GM12865 (cell line): ENCODE measurements at regions not wholly inside any gene's neighbourhood (a gene's known extent, or its start where the extent isn't known, plus 50 kb on each side); places are given as distances from the start of the nearest gene placed in this dataset.

ENCODE experiments used
- DNase-seq: peaks from one replicate; pipeline ENCODE4 v3.0.0; 2010; ENCODE audit warnings: low read depth
- H3K4me3 ChIP-seq: 2 replicates; pipeline ENCODE4 v1.5.1; 2011; ENCODE audit warnings: mild to moderate bottlenecking, low read depth, low read length, control low read depth
- TF ChIP-seq, protein P1 (sequence below): IDR thresholded peaks from 2 replicates; pipeline ENCODE4 v1.5.1; 2011; ENCODE audit warnings: low read length, control low read depth, low read depth, inconsistent platforms; ENCODE audit not compliant: insufficient read depth; ENCODE audit errors: missing control alignments

DNA sequence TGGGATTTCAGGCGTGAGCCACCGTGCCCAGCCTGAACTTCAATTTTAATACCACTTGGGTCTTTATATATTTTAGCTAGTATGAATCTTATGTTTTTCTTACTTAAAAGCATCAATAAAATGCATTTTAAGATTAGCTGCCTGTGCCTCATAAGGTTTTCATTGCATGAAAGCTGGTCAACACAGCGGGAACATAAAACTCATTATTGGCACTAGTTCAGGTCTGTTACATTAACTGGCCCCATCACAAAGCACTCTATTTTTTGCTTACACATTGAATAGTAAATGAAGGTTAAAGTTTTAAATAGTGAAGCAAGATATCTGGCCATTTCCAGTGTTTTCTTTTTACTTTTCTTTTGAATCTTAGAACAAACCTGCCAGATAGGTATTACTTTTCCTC lies 145.6 kb upstream of the LYSMD4 start:
- no peak for DNase-seq

DNA sequence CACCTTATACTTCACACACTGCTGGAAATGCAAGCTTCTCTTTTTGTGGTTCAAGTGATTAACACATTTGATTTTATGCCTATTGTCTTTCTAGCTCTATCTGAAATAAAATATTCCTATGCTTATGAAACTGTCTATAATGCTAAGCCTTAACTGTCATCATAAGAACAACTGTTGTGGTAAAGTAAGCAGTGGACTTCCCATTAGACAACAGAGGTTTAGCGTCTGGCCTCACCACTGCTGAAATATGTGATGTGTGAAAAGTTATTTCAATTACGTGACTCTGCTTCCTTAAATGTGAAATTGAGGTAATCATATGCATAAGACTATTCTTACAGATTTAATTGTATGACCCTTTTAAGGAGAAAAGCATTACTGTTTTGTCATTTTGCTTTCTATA lies 140.2 kb upstream of the LYSMD4 start:
- H3K4me3 ChIP-seq, result no peak overlapping the region
- TF ChIP-seq, protein P1, sequence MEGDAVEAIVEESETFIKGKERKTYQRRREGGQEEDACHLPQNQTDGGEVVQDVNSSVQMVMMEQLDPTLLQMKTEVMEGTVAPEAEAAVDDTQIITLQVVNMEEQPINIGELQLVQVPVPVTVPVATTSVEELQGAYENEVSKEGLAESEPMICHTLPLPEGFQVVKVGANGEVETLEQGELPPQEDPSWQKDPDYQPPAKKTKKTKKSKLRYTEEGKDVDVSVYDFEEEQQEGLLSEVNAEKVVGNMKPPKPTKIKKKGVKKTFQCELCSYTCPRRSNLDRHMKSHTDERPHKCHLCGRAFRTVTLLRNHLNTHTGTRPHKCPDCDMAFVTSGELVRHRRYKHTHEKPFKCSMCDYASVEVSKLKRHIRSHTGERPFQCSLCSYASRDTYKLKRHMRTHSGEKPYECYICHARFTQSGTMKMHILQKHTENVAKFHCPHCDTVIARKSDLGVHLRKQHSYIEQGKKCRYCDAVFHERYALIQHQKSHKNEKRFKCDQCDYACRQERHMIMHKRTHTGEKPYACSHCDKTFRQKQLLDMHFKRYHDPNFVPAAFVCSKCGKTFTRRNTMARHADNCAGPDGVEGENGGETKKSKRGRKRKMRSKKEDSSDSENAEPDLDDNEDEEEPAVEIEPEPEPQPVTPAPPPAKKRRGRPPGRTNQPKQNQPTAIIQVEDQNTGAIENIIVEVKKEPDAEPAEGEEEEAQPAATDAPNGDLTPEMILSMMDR, result no peak
- DNase-seq, result no peak

More for the DNA sequence above, 145.6 kb upstream of the LYSMD4 start:
- H3K4me3 ChIP-seq, result no peak overlapping the region
- TF ChIP-seq, protein P1, result no peak

DNA sequence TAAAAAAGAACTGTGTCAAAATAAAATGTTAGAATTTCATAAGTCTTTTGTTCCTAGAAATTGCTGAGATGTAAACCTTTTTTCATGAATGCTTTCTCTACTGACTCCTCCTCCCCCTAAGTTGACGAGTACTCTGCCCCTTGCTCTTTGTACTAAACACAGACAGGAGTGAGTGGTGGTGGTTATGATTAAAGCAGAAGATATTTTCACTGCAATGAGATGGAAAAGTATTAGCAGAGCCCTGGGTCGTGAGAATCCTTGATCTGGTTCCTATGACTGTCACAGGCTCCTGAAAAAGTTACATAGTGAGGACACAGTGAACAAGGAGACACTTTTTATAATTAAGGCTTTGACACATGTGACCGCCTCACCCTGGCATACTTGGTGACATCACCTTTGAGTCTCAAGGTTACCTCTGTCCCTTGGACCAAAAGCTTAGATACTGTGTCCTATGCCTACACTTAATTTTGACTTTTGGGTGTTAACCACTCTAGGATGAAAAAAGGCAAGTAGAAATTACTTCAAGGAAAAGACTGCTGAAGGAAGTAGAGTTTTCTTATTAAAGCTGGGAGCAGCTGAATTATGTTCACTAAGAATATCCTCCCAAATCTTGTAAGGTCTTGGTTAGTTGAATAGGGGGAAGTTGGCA lies 130.4 kb upstream of the LYSMD4 start:
- H3K4me3 ChIP-seq, result no peak overlapping the region
- DNase-seq, result no peak
- TF ChIP-seq, protein P1, result no peak

DNA sequence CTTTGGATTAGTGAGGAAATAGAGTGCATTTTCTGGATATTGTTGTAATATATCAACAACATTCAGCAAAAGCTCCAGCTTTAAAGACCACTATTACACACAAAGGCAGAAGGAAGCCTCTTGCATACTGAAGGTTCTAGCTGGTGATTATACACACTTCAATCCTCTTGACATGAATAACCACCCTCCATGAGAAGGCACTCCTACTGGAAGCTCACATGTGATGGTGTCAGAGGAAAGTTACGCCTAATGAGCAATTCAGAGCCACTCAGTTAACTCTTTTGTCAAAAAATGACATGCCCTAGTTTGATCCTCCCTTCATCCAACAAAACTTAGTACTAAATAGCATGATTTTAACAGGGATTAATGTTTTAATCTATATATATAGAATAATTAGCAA lies 124.6 kb upstream of the LYSMD4 start:
- H3K4me3 ChIP-seq, result no peak overlapping the region
- no peak for DNase-seq
- TF ChIP-seq, protein P1, result no peak

DNA sequence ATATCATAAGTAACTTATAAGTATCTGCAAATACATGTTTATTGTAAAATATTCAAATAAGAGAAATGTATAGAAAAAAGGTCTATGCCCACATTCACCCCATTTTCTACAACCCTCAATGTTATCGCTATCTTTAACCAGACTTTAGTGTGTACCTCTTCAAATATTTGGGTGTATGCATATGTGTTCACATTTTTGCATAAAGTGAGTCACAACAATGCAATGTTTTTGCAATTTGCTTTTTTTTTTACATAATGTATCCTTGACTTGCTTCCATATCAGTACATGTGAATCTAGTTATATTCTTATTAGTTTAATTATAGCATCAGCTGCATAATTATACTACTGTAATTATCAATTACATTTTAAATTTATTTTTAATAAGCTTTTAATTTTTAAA lies 117.3 kb upstream of the LYSMD4 start:
- no peak overlapping the region for H3K4me3 ChIP-seq
- no peak for DNase-seq
- TF ChIP-seq, protein P1, result no peak

DNA sequence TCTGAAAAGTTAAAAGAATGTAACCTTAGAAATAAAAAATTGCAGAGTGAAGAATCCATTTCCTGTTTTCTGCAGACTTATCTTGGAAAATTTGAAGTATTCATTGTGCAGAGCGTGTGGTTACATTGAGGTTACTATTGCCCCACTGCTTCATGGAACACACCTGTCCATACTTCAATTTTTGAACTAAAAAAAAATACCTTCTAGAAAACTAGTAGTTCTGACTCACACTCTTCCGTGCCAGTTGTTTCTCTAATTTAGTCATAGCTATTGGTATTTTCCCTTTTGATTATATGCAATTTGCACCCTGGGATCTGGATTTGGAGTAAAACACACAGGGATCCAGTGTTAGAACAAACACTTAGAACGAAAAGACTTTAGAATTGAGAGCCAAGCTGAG lies 111.8 kb upstream of the LYSMD4 start:
- TF ChIP-seq, protein P1, result no peak
- no peak overlapping the region for H3K4me3 ChIP-seq
- peak; percentile 36 for DNase-seq

DNA sequence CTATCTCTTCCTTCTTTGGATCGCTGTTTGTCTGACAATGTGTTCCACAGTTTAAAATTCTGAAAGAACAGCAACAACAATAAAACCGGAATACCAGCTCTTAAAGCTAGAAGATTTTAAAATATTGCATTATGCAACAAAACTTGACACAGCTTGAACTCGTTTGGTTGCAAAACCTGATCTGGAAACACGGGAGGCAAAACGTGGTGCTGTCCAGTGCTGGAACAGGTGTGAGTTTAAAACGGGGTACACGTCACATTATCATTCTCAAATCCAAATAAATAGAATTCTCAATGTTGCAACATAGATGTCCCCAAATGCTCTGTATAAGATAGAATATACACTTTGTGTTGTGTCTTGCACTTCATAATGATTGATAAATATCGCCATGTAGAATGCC lies 110.9 kb upstream of the LYSMD4 start:
- TF ChIP-seq, protein P1, result no peak
- H3K4me3 ChIP-seq, result no peak overlapping the region
- no peak for DNase-seq
